GM18861 (cell line): ENCODE measurements at regions not wholly inside any gene's neighbourhood (a gene's known extent, or its start where the extent isn't known, plus 50 kb on each side); places are given as distances from the start of the nearest gene placed in this dataset.
"Not testable (repeated sequence)": the region's sequence is repeated elsewhere in the genome, so short reads cannot be mapped to it uniquely, and the experiment has no call there.

Experiments
- ATAC-seq: cut with Tn5 transposase; IDR thresholded peaks from one replicate; pipeline ENCODE4 v1.9.1; 2021; ENCODE audit not compliant: unreplicated experiment

GRCh38 chr2:131738533-131738932, 210.8 kb downstream of the CCDC74A start:
- not testable (repeated sequence) for ATAC-seq

- not testable (repeated sequence) for ATAC-seq
Measured at GRCh38 chr2:131738996-131739434, 211.3 kb downstream of the CCDC74A start.

- no peak for ATAC-seq
Measured at GRCh38 chr2:131753640-131754561, 226.2 kb downstream of the CCDC74A start.

- ATAC-seq, result no peak
Measured at GRCh38 chr2:131754929-131755720, 227.4 kb downstream of the CCDC74A start.

GRCh38 chr2:131756141-131756907, 228.6 kb downstream of the CCDC74A start:
- no peak for ATAC-seq

GRCh38 chr2:131758941-131759340, 231.3 kb downstream of the CCDC74A start:
- ATAC-seq, result not testable (repeated sequence)

GRCh38 chr2:131774955-131775555, 247.4 kb downstream of the CCDC74A start:
- not testable (repeated sequence) for ATAC-seq

GRCh38 chr2:131775903-131776506, 248.3 kb downstream of the CCDC74A start:
- not testable (repeated sequence) for ATAC-seq

- ATAC-seq, result not testable (repeated sequence)
Measured at GRCh38 chr2:131780446-131780845, 252.8 kb downstream of the CCDC74A start.

- ATAC-seq, result no peak
Measured at GRCh38 chr2:131801210-131801744, 273.6 kb downstream of the CCDC74A start.

GRCh38 chr2:131801745-131802350, 274.2 kb downstream of the CCDC74A start:
- ATAC-seq, result peak; percentile 96

- ATAC-seq, result not testable (repeated sequence)
Measured at GRCh38 chr2:131802351-131802836, 274.7 kb downstream of the CCDC74A start.

GRCh38 chr2:131803237-131803636, 275.5 kb downstream of the CCDC74A start:
- ATAC-seq, result not testable (repeated sequence)

- ATAC-seq, result not testable (repeated sequence)
Measured at GRCh38 chr2:131812605-131813004, 284.9 kb downstream of the CCDC74A start.

GRCh38 chr2:131813378-131813777, 285.7 kb downstream of the CCDC74A start:
- not testable (repeated sequence) for ATAC-seq

- ATAC-seq, result not testable (repeated sequence)
Measured at GRCh38 chr2:131818267-131818973, 290.7 kb downstream of the CCDC74A start.

- ATAC-seq, result not testable (repeated sequence)
Measured at GRCh38 chr2:131822237-131822721, 294.6 kb downstream of the CCDC74A start.

- not testable (repeated sequence) for ATAC-seq
Measured at GRCh38 chr2:131823058-131823457, 295.4 kb downstream of the CCDC74A start.
